ENCODE measurements at regions not wholly inside any gene's neighbourhood (a gene's known extent, or its start where the extent isn't known, plus 50 kb on each side); places are given as distances from the start of the nearest gene placed in this dataset.

DNA sequence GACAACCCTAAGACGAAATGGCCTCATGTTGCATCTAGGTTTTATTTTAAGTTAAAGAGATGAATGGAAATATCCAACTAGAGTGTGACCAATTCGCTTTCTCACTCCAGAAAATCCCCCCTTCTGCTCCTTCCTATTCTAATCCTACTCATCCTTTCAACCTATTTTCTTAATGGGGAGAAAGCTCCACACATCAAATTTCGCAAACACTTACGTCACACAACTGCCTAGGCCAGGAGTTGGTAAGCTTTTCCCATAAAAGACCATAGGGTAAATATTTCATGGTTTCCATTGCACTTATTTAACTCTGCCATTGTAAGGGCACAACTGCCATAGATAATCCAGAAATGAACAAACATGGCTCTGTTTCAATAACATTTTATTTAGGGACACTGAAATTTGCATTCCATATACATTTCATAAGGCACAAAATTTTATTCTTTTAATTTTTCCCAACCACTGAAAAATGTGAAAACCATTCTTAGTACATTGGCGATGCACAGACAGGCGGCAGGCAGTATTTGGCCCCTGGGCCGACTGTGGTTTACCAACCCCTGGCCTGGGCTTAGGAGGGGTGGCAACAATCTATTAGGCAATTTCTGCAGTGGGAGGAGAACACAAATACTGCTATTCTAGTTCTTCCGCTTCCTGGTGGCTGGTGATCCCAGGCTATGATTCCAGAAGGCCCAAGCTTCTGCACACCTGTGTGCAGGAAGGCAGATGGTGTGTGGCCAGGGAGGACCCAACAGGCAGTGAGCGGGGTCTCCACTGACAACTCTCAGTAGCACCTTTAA is 67.2 kb upstream of the FOXN3 start:
- no peaks in the 10 kb centered on the region for H3K9me3 ChIP-seq (ENCODE audit: control insufficient read depth, insufficient read depth, low read length)
- H3K79me2 ChIP-seq (ENCODE audit: control insufficient read depth, low read length), result no peaks in the 10 kb centered on the region
- H3K27ac ChIP-seq (ENCODE audit: low read depth, low read length), result no peak overlapping the region
- no peaks in the 10 kb centered on the region for H3K9me2 ChIP-seq (replicated peaks; ENCODE audit: control insufficient read depth, low read length)
- no peaks in the 10 kb centered on the region for H3K36me3 ChIP-seq (ENCODE audit: control insufficient read depth, low read length)
- H3K27me3 ChIP-seq (ENCODE audit: control insufficient read depth, low read length), result no peaks in the 10 kb centered on the region
- H4K20me1 ChIP-seq (ENCODE audit: control insufficient read depth, insufficient read depth, low read depth, low read length), result no peaks in the 10 kb centered on the region
- TF ChIP-seq, protein P1, sequence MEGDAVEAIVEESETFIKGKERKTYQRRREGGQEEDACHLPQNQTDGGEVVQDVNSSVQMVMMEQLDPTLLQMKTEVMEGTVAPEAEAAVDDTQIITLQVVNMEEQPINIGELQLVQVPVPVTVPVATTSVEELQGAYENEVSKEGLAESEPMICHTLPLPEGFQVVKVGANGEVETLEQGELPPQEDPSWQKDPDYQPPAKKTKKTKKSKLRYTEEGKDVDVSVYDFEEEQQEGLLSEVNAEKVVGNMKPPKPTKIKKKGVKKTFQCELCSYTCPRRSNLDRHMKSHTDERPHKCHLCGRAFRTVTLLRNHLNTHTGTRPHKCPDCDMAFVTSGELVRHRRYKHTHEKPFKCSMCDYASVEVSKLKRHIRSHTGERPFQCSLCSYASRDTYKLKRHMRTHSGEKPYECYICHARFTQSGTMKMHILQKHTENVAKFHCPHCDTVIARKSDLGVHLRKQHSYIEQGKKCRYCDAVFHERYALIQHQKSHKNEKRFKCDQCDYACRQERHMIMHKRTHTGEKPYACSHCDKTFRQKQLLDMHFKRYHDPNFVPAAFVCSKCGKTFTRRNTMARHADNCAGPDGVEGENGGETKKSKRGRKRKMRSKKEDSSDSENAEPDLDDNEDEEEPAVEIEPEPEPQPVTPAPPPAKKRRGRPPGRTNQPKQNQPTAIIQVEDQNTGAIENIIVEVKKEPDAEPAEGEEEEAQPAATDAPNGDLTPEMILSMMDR (IDR thresholded peaks at IDR 0.05; ENCODE audit: low read depth, low read length, poor library complexity, severe bottlenecking), result no peak
- no peak for TF ChIP-seq EZH2phosphoT487 (IDR thresholded peaks at IDR 0.05; ENCODE audit: borderline replicate concordance, low read length)
- no peak overlapping the region for H3K4me2 ChIP-seq (ENCODE audit: low read length)
- no peak overlapping the region for H3K4me3 ChIP-seq (ENCODE audit: low read length)
- H3F3A ChIP-seq (ENCODE audit: control insufficient read depth, insufficient read depth), result no peaks in the 10 kb centered on the region
- no peaks in the 10 kb centered on the region for H3K4me1 ChIP-seq (ENCODE audit: control insufficient read depth, low read length)

DNA sequence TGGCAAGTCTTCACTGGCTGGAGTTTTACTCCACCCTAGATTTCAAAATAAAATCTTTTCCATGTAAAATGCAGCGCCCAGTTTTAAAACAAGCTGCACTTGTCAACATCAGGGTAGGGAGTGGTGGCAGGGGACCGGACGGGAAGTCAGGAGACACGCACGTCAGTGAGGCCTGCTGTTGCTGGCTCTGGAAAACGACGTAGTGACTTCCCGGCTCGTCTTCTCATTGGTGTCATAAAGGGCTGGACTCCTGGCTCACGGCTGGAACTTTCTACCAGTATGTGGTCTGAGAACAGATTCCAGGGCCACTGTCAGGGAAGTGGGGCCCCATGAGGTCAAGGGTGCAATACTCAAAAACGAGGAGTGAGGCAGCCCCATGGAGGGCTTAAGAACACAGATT is 64.2 kb upstream of the FOXN3 start:
- Histone ChIP-seq H3K79me2 (ENCODE audit: control insufficient read depth, low read length) (no peaks in the 10 kb centered on the region), H3K27ac (ENCODE audit: low read depth, low read length) (no peak overlapping the region), H3K4me3 (ENCODE audit: low read length) (no peak overlapping the region), H3K27me3 (ENCODE audit: control insufficient read depth, low read length) (no peaks in the 10 kb centered on the region), H3K4me2 (ENCODE audit: low read length) (no peak overlapping the region), H3K36me3 (ENCODE audit: control insufficient read depth, low read length) (no peaks in the 10 kb centered on the region), H3F3A (ENCODE audit: control insufficient read depth, insufficient read depth) (no peaks in the 10 kb centered on the region), H3K9me2 (replicated peaks; ENCODE audit: control insufficient read depth, low read length) (no peaks in the 10 kb centered on the region), H4K20me1 (ENCODE audit: control insufficient read depth, insufficient read depth, low read depth, low read length) (no peaks in the 10 kb centered on the region), H3K4me1 (ENCODE audit: control insufficient read depth, low read length) (no peaks in the 10 kb centered on the region), H3K9me3 (ENCODE audit: control insufficient read depth, insufficient read depth, low read length) (no peaks in the 10 kb centered on the region)
- no peak for TF ChIP-seq EZH2phosphoT487 (IDR thresholded peaks at IDR 0.05; ENCODE audit: borderline replicate concordance, low read length)
- TF ChIP-seq, protein P1 (IDR thresholded peaks at IDR 0.05; ENCODE audit: low read depth, low read length, poor library complexity, severe bottlenecking), result no peak

DNA sequence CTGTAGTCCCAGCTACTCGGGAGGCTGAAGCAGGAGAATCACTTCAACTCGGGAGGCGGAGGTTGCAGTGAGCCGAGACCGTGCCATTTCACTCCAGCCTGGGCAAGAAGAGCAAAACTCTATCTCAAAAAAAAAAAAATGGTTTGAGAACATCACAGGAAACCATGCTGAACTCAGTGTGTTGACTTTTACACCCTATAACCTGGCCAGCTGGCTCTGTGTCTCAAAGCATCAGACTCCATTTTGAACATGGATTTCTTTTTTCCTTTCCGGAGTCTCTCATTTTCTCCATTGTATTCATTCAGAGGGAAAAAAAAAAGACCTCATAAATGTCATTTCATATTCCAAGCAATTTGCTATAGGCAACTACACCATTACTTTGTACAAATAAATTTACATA is 63.2 kb upstream of the FOXN3 start:
- H3K4me1 ChIP-seq (ENCODE audit: control insufficient read depth, low read length), result no peaks in the 10 kb centered on the region

More for the DNA sequence above, 63.2 kb upstream of the FOXN3 start:
- no peaks in the 10 kb centered on the region for H3K9me2 ChIP-seq (replicated peaks; ENCODE audit: control insufficient read depth, low read length)
- H3K36me3 ChIP-seq (ENCODE audit: control insufficient read depth, low read length), result no peaks in the 10 kb centered on the region
- no peak overlapping the region for H3K27ac ChIP-seq (ENCODE audit: low read depth, low read length)
- no peaks in the 10 kb centered on the region for H3K9me3 ChIP-seq (ENCODE audit: control insufficient read depth, insufficient read depth, low read length)
- H4K20me1 ChIP-seq (ENCODE audit: control insufficient read depth, insufficient read depth, low read depth, low read length), result no peaks in the 10 kb centered on the region
- no peaks in the 10 kb centered on the region for H3K27me3 ChIP-seq (ENCODE audit: control insufficient read depth, low read length)
- TF ChIP-seq, protein P1 (IDR thresholded peaks at IDR 0.05; ENCODE audit: low read depth, low read length, poor library complexity, severe bottlenecking), result no peak
- no peak for TF ChIP-seq EZH2phosphoT487 (IDR thresholded peaks at IDR 0.05; ENCODE audit: borderline replicate concordance, low read length)
- no peak overlapping the region for H3K4me2 ChIP-seq (ENCODE audit: low read length)
- no peaks in the 10 kb centered on the region for H3F3A ChIP-seq (ENCODE audit: control insufficient read depth, insufficient read depth)
- no peak overlapping the region for H3K4me3 ChIP-seq (ENCODE audit: low read length)
- no peaks in the 10 kb centered on the region for H3K79me2 ChIP-seq (ENCODE audit: control insufficient read depth, low read length)

Measured in DOHH2 (cell line).